T follicular helper cell (primary cell): ENCODE measurements at regions not wholly inside any gene's neighbourhood (a gene's known extent, or its start where the extent isn't known, plus 50 kb on each side); places are given as distances from the start of the nearest gene placed in this dataset.

ENCODE experiments used
- DNase-seq: peaks from one replicate; pipeline ENCODE4 v3.0.0-alpha.2; 2020; ENCODE audit warnings: low read depth

DNA sequence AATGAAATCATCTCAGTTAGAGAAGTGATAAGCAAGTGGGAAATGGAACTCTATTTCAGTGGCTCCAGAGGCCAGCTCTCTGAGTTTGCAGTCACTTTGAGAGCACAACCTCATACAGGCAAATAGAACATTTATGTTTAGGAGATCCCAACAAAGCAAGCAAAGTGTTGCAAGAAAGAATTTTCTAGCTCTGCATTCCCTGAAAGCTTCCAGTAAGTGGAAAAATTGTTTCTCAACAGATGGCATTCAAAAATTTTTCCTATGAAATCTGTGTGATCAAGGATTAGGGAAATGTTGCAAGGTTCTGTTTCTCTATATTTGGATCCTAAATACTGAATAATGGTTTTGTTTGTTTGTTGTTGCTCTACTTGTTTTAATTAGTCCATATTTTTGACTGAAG lies 764.2 kb upstream of the ZNF608 start:
- DNase-seq, result no peak

GRCh38 chr5:125517973-125518550 lies 771.6 kb upstream of the ZNF608 start:
- DNase-seq, result no peak

GRCh38 chr5:125521289-125521688 lies 774.9 kb upstream of the ZNF608 start:
- no peak for DNase-seq

GRCh38 chr5:125525356-125525755 lies 778.9 kb upstream of the ZNF608 start:
- no peak for DNase-seq

DNA sequence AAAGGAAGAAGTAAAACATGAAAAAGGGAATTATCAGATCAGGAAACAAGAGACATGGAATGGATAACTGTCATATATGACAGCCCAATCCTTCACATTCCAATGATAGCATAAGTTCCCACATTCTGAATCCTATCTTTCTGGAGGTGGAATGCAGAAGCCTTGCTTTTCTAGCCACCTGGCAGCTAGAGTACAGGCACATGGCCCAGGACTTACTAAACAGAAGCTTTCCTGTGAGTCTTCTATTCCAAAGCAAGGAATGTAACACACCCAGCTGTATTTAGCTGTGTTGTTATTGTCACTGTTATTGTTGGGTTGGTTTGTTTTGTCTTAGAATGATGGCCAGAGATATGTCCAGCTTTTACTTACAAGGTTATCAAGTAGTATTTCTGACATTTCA lies 780.5 kb upstream of the ZNF608 start:
- no peak for DNase-seq

DNA sequence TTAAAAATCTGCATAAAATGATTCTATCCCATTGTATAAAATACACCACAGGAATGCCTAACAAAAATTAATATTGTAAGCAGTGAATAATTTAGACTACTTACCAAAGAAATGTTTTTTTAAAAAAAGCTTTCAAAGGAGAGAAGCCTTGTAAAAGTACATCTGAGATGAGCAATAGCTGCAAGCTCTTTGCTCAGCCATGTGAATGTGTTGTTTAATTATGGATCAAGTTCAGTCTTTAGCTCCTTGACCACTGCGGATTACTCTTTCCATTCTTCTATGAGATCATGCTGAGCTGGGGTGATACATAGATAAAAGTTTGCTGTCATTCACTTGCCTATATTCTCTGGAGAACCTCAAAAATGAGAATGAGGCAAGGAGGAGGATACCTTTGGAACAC lies 782.4 kb upstream of the ZNF608 start:
- no peak for DNase-seq

- no peak for DNase-seq
Observed at GRCh38 chr5:125530833-125531615, 784.6 kb upstream of the ZNF608 start.

GRCh38 chr5:125536095-125536494 lies 789.7 kb upstream of the ZNF608 start:
- no peak for DNase-seq

GRCh38 chr5:125536582-125536981 lies 790.1 kb upstream of the ZNF608 start:
- DNase-seq, result no peak

DNA sequence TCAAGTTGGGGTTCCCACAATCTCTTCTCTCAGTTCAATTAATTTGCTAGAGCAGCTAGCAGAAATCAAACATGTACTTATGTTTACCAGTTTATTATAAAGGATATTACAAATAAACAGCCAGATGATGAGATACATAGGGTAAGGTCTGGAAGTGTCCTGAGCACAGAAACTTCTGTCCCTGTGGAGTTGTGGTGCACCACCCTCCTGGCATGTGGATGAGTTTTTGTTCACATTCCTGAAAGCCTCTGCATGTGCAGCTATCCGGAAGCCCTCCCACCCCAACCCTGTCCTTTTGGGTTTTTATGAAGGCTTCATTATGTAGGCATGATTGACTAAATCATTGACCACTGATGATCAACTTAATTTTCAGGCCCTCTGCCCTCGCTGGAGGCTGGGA lies 791.2 kb upstream of the ZNF608 start:
- DNase-seq, result no peak

- DNase-seq, result no peak
Observed at GRCh38 chr5:125538469-125538868, 792.0 kb upstream of the ZNF608 start.

- DNase-seq, result no peak
Observed at GRCh38 chr5:125541085-125541484, 794.6 kb upstream of the ZNF608 start.

- DNase-seq, result no peak
Observed at GRCh38 chr5:125549322-125549911, 803.0 kb upstream of the ZNF608 start.

- no peak for DNase-seq
Observed at GRCh38 chr5:125550274-125550673, 803.8 kb upstream of the ZNF608 start.

DNA sequence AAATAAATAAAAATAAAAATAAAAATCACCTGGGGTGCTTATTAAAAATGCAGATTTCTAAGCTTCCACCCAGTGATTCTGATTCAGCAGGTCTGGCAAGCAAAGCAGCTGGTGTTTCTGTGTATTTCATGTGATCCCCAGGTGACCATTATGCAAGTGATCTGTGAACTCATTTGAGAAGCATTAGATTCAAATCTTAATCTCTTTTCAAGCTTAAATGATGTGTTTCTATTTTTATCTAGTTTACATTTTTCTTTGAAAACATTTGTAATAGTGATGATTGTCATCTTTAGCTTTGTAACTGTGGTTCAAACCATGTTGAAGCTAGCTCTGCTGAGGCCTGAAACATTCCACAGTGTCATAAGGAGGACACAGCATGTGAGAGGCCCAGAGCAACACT lies 804.8 kb upstream of the ZNF608 start:
- DNase-seq, result no peak

- no peak for DNase-seq
Observed at GRCh38 chr5:125551797-125552196, 805.4 kb upstream of the ZNF608 start.

DNA sequence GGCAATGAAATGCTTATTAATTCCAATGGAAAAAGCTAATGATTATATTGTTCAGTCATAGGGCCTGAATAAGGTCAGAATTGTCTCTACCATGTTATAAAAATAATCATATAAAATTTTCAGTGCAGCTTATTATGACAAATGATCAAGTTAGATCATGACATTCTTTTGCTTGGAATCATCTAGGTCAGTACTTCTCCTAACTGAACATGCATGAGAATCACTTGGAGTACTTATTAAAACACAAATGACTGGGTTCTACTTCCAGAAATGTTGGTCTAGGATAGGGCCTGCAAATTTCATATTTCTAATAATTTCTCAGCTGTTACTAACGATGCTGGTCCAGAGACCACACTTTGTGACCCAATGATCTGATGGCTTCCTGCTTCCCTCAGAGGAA lies 806.0 kb upstream of the ZNF608 start:
- DNase-seq, result no peak

DNA sequence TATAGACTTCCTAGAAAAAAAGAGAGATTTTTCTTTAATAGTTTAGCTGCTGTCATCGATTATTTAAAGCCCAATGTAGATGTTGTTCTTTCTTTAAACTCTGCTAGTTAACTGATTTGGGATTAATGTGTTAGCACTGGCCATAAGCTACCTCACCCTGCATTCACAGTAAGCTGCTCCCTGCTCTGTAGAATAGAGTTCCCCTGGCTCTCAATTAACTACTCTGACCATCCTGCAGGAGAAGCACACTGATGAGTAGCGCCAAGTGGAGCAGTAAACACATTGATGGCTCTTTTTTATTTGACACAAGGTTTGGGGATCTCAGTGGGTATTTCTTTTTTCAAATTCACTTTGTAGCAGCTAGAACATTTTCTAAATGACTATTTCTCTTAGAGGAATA lies 807.9 kb upstream of the ZNF608 start:
- DNase-seq, result no peak

GRCh38 chr5:125555591-125555990 lies 809.2 kb upstream of the ZNF608 start:
- DNase-seq, result no peak

DNA sequence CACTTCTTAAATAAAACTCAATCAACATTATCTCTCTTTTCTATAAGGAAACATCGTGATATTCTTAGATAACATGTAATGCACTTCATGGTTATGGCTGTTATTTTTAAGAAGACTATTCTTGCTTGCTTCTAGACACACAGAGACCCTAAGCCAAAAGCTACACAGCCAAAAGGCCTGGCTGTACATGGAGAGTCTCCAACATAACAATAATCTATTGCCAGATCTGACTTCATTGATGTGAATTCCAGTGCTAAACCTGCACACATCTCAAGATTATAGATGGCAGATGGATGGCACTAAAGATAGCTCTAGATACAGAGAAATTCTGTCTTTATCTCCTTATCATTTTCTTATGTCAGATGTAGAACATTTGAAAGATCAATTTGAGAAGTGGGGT lies 811.6 kb upstream of the ZNF608 start:
- DNase-seq, result no peak

- no peak for DNase-seq
Observed at GRCh38 chr5:125558466-125558865, 812.0 kb upstream of the ZNF608 start.

DNA sequence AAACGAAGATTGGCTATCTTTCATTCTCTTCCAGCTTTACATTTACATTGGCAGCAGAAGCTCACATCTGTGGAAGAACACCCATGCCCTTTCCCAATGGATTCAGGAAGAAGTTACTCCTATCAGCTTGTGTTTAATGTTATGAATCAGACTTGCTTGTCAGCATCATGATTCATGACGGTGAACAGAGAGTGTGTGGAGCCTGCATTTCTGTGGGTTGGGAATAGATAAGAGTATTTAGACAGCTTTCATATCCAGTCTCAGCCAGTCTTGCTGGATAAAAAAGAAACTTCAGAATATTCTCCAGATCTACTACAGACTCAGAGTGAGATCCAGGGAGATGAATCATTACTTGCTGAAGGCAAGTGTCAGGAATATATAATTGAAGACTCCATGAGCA lies 812.9 kb upstream of the ZNF608 start:
- no peak for DNase-seq

- no peak for DNase-seq
Observed at GRCh38 chr5:125560476-125561225, 814.2 kb upstream of the ZNF608 start.
